Colonic mucosa (tissue), 4 donors: ENCODE measurements at regions not wholly inside any gene's neighbourhood (a gene's known extent, or its start where the extent isn't known, plus 50 kb on each side); places are given as distances from the start of the nearest gene placed in this dataset.

ENCODE experiments used
- DNase-seq: peaks from one replicate; pipeline ENCODE4 v3.0.0-alpha.2; 2020
- H3K27ac ChIP-seq: fragments of 200-600 bp; one replicate; pipeline ENCODE4 v1.8.0; 2021
- H3K27me3 ChIP-seq: fragments of 200-600 bp; one replicate; pipeline ENCODE4 v1.8.0; 2021
- H3K36me3 ChIP-seq: fragments of 200-600 bp; one replicate; pipeline ENCODE4 v1.8.0; 2021
- H3K4me1 ChIP-seq: fragments of 200-600 bp; one replicate; pipeline ENCODE4 v1.8.0; 2021; ENCODE audit warnings: mild to moderate bottlenecking
- H3K4me3 ChIP-seq: fragments of 200-600 bp; one replicate; pipeline ENCODE4 v1.8.0; 2021
- H3K9ac ChIP-seq, 2 donors: one replicate each; pipeline ENCODE4 v1.7.0; 2013; ENCODE audit warnings: control low read depth in 2 of 2, low read depth in 2 of 2, low read length in 2 of 2
- H3K9me3 ChIP-seq: fragments of 200-600 bp; one replicate; pipeline ENCODE4 v1.8.0; 2021
- intact Hi-C: fragments of 100-400 bp; cut with DNase I; formaldehyde crosslinking; loops from one replicate; pipeline ENCODE4 v1.14.1; 2022
- TF ChIP-seq, protein P1 (sequence below): fragments of 200-600 bp; IDR thresholded peaks from one replicate; pipeline ENCODE4 v1.8.0; 2022; ENCODE audit warnings: antibody characterized with exemption, mild to moderate bottlenecking
- donor health status: healthy.
- donor health status: DM: no; HTN: no; CAD: no.
- donor health status: DM: no; HTN: no; CAD: no.

DNA sequence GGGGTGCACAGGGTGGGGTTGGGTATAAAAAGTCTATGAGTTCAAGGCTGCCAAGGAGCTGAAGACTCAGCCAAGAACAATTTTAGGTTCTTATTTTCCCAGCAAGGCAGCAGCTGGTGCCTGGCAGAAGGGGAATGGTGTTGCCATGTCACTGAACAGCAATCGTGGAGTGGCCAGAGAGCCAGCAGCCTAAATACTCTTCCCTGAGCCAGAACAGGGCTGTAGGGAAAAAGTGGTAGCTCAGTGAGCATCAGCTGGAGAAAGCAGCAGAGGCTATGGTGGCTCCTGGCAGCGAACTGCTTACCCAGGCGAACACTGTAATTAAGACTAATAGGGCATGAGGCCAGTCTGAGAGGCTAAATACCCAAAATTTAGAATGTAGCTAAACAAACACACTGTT, 334.9 kb downstream of the RMST start:
- TF ChIP-seq, protein P1, sequence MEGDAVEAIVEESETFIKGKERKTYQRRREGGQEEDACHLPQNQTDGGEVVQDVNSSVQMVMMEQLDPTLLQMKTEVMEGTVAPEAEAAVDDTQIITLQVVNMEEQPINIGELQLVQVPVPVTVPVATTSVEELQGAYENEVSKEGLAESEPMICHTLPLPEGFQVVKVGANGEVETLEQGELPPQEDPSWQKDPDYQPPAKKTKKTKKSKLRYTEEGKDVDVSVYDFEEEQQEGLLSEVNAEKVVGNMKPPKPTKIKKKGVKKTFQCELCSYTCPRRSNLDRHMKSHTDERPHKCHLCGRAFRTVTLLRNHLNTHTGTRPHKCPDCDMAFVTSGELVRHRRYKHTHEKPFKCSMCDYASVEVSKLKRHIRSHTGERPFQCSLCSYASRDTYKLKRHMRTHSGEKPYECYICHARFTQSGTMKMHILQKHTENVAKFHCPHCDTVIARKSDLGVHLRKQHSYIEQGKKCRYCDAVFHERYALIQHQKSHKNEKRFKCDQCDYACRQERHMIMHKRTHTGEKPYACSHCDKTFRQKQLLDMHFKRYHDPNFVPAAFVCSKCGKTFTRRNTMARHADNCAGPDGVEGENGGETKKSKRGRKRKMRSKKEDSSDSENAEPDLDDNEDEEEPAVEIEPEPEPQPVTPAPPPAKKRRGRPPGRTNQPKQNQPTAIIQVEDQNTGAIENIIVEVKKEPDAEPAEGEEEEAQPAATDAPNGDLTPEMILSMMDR: no peak
- no peaks in the 10 kb centered on the region for H3K4me1 ChIP-seq
- no peak overlapping the region for H3K27ac ChIP-seq
- no peaks in the 10 kb centered on the region for H3K36me3 ChIP-seq
- DNase-seq: no peak
- no peak overlapping the region for H3K4me3 ChIP-seq
- no peaks in the 10 kb centered on the region for H3K27me3 ChIP-seq
- H3K9ac ChIP-seq: no peak overlapping the region
- intact Hi-C loops: no loop called here
- H3K9me3 ChIP-seq: no peaks in the 10 kb centered on the region

DNA sequence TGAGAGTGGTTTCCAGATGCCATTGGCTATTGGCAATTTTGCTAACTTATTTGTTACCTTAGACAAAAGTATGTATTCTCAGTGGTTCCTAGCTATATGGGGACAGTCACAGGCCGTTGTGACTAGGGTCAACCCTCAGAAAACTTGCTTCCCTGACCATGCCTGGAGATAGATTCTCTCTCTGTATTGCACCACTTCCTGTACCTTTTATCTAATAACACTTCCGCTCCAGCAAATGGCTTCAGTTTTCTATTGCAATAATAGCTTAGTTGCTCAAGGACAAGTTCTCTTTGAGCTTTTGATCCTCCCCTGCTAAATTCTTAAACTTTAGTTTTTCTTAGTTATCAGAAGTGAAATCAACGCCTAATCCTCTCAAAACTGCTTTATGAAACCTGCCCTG, 338.0 kb downstream of the RMST start:
- no peaks in the 10 kb centered on the region for H3K9me3 ChIP-seq
- H3K27me3 ChIP-seq: no peaks in the 10 kb centered on the region
- no peak overlapping the region for H3K27ac ChIP-seq
- H3K4me3 ChIP-seq: no peak overlapping the region
- no peak overlapping the region for H3K9ac ChIP-seq
- no peaks in the 10 kb centered on the region for H3K4me1 ChIP-seq
- H3K36me3 ChIP-seq: no peaks in the 10 kb centered on the region
- DNase-seq: no peak
- TF ChIP-seq, protein P1: no peak
- intact Hi-C loops: no loop called here

DNA sequence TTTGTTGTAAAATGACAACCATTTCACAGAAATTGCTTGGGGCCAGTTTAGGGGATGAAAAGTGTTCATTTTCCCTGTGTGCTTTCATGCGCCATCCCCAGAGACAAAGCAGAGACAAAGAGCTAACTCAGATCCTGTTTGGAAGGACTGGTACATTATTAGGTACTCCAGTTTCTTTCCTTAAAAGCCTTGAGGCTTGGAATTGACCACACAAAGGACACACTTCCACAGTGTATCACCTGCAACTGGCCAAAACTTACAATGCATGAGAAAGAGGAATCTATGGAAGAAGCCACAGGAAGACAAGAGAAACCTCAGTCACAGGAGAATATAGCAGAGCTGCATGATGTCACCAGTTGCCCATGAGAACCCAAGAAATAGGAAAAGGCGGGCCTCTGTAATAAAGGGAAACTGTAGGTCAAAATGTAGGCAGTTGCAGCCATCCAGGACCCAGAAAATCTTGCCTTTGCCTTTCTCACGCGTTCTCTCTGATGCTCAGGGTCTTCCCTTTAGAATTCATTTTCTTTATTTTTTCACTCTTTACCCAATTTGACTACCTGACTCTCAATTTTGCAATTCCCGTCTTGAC, 339.0 kb downstream of the RMST start:
- intact Hi-C loops: no loop called here
- Histone ChIP-seq H3K27ac (no peak overlapping the region), H3K27me3 (no peaks in the 10 kb centered on the region), H3K36me3 (no peaks in the 10 kb centered on the region), H3K4me1 (no peaks in the 10 kb centered on the region), H3K9ac (no peak overlapping the region), H3K9me3 (no peaks in the 10 kb centered on the region), H3K4me3 (no peak overlapping the region)
- TF ChIP-seq, protein P1: no peak
- DNase-seq: no peak

DNA sequence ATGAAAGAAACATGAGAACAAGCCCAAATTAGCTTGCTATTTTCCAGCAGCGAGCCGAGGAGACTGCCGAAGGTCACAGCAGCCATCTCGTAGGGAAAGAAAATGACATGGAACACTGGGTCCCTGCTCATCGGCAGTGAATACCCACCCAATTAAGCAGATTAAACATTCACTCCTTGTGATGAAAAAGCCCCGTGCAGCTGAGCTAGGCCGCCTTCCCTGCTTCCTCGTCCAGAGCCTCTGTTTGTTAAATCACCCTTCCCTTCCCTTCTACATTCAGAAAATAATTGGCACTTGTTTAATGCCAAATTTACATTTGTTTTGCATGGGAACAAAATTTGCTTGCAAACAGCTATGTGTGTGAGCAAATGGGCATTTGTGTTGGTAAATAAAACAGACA, 342.5 kb downstream of the RMST start:
- no peaks in the 10 kb centered on the region for H3K36me3 ChIP-seq
- no peak for DNase-seq
- no peaks in the 10 kb centered on the region for H3K27me3 ChIP-seq
- TF ChIP-seq, protein P1: no peak
- no peak overlapping the region for H3K27ac ChIP-seq
- H3K9me3 ChIP-seq: no peaks in the 10 kb centered on the region
- intact Hi-C loops: no loop called here
- no peak overlapping the region for H3K9ac ChIP-seq
- no peak overlapping the region for H3K4me3 ChIP-seq
- no peaks in the 10 kb centered on the region for H3K4me1 ChIP-seq

DNA sequence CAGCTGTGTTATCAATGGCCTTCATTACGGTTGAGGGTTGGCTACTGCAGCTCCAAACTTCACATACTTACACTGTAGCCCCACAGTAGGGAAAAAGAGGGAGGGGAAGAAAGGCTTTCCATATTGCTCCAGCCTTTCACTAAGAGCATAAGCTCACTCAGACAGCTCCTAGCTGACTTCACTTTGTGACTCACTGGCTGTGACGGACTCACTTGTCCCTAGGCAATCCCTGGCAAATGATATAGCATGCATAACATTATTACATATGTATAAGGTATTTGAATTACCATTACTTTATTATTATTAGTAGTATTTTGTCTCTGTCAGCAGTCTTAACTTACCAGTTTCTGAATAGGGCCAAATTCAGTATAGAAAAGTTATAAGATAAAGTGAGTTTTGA, 350.7 kb downstream of the RMST start:
- H3K9me3 ChIP-seq: no peaks in the 10 kb centered on the region
- H3K9ac ChIP-seq: no peak overlapping the region
- intact Hi-C loops: no loop called here
- DNase-seq: no peak
- no peaks in the 10 kb centered on the region for H3K4me1 ChIP-seq
- TF ChIP-seq, protein P1: no peak
- no peaks in the 10 kb centered on the region for H3K36me3 ChIP-seq
- H3K27ac ChIP-seq: no peak overlapping the region
- no peak overlapping the region for H3K4me3 ChIP-seq
- no peaks in the 10 kb centered on the region for H3K27me3 ChIP-seq

DNA sequence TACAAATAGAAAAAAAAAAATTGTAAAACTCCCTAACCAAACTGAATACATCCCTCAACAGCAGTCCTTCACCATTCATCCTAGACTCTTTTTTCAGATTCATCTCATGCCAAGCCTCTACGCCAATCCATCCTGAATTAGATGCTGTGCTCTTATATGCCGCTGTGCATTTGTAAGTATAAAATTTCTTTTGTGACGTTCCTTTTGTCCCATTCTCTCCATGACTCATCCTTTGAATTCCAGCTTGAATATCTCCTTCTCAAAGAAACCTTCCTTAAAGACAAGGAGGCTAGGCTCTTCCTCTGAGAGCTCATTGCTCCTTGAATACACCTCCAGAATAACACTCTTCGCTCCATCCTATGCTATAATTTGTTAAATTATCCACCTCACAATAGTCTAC, 359.2 kb downstream of the RMST start:
- H3K4me3 ChIP-seq: no peak overlapping the region
- intact Hi-C loops: no loop called here

More for the DNA sequence above, 359.2 kb downstream of the RMST start:
- Histone ChIP-seq H3K27ac (no peak overlapping the region), H3K27me3 (no peaks in the 10 kb centered on the region), H3K9ac (no peak overlapping the region), H3K4me1 (no peaks in the 10 kb centered on the region), H3K36me3 (no peaks in the 10 kb centered on the region), H3K9me3 (no peaks in the 10 kb centered on the region)
- DNase-seq: no peak
- TF ChIP-seq, protein P1: no peak
